Lung (tissue), 11 donors: ENCODE measurements at regions not wholly inside any gene's neighbourhood (a gene's known extent, or its start where the extent isn't known, plus 50 kb on each side); places are given as distances from the start of the nearest gene placed in this dataset.

Experiments used
- ATAC-seq: fragments of 200-7000 bp; cut with Tn5 transposase; one replicate; pipeline ENCODE4 v1.9.1; 2020; ENCODE audit warnings: moderate number of reproducible peaks; ENCODE audit not compliant: insufficient read depth, low FRiP score
- DNase-seq, 3 donors: peaks; one replicate each; pipeline ENCODE4 v3.0.0-alpha.2; 2013 to 2017
- H3K27ac ChIP-seq, 2 donors: one replicate each; pipeline ENCODE4 v1.5.1; 2013; ENCODE audit warnings: mild to moderate bottlenecking in 2 of 2, moderate library complexity in 2 of 2, control low read depth in 1 of 2, inconsistent platforms in 1 of 2, low read depth in 1 of 2, low read length in 1 of 2
- H3K27me3 ChIP-seq, 3 donors: one replicate each; pipeline ENCODE4 v1.5.1; 2013; ENCODE audit warnings: low read length in 2 of 3; ENCODE audit not compliant: control insufficient read depth in 3 of 3, insufficient read depth in 3 of 3
- H3K36me3 ChIP-seq, 4 donors: one replicate each; pipeline ENCODE4 v1.5.1; 2013; ENCODE audit warnings: low read length in 4 of 4, mild to moderate bottlenecking in 1 of 4, moderate library complexity in 1 of 4; ENCODE audit not compliant: control insufficient read depth in 4 of 4, insufficient read depth in 4 of 4
- H3K4me1 ChIP-seq, 5 donors: one replicate each; pipeline ENCODE4 v1.5.1; 2013; ENCODE audit warnings: low read length in 5 of 5, mild to moderate bottlenecking in 2 of 5, moderate library complexity in 1 of 5; ENCODE audit not compliant: control insufficient read depth in 5 of 5, insufficient read depth in 5 of 5
- H3K4me3 ChIP-seq: one replicate; pipeline ENCODE4 v1.5.1; 2013; ENCODE audit warnings: mild to moderate bottlenecking, control low read depth, moderate library complexity
- H3K9ac ChIP-seq, 2 donors: one replicate each; pipeline ENCODE4 v1.5.1; 2013; ENCODE audit warnings: low read length in 2 of 2, control low read depth in 1 of 2; ENCODE audit not compliant: insufficient read depth in 1 of 2
- H3K9me3 ChIP-seq, 4 donors: one replicate each; pipeline ENCODE4 v1.5.1; 2013; ENCODE audit warnings: low read length in 3 of 4, mild to moderate bottlenecking in 1 of 4, moderate library complexity in 1 of 4; ENCODE audit not compliant: control insufficient read depth in 4 of 4, insufficient read depth in 3 of 4
- CTCF ChIP-seq: IDR thresholded peaks from 2 replicates; pipeline ENCODE4 v1.5.1; 2012; ENCODE audit warnings: mild to moderate bottlenecking; ENCODE audit errors: control extremely low read depth, extremely low read depth
- WGBS, 2 donors: extraction: QIAGEN DNeasy Blood & Tissue Kit; methylation state at CpG; one replicate each; pipeline ENCODE4 v1.1.7; 2013; 5-methylcytosine and 5-hydroxymethylcytosine counted together
- donor health status: control.
- donor health status: control.
- donor health status: Bipolar disorder and iron deficiency.
- donor health status: healthy.
- donor health status: DM: yes; HTN: yes; CAD: no.

- no peaks in the 10 kb centered on the region for H3K27me3 ChIP-seq
- ATAC-seq (no peak), DNase-seq (no peak)
- peaks cover 0 to 2% (median 0%) of the 10 kb centered on the region in 4 donors for H3K9me3 ChIP-seq
- H3K36me3 ChIP-seq: no peaks in the 10 kb centered on the region
- no peaks in the 10 kb centered on the region for H3K4me1 ChIP-seq
- no peak for TF ChIP-seq CTCF
- 87 to 98% methylated on average over 5 of the region's 5 CpGs for WGBS, 2 donors
- H3K4me3 ChIP-seq: no peak overlapping the region
- no peak overlapping the region for H3K27ac ChIP-seq
- H3K9ac ChIP-seq: no peak overlapping the region
These were observed 286.3 kb downstream of the BCL11A start for GRCh38 chr2:60267122-60267521.

- no peak for DNase-seq
- WGBS, 2 donors: 78 to 91% methylated on average over 7 of the region's 7 CpGs
These were observed 291.3 kb downstream of the BCL11A start for GRCh38 chr2:60262178-60262577.

GRCh38 chr2:60260639-60261296 is 292.7 kb downstream of the BCL11A start:
- no peaks in the 10 kb centered on the region for H3K9me3 ChIP-seq
- H3K36me3 ChIP-seq: no peaks in the 10 kb centered on the region
- DNase-seq: no peak
- H3K9ac ChIP-seq: peak overlapping the region in 1 of 2 donors; percentile 13
- WGBS, 2 donors: 53 to 59% methylated on average over 13 of the region's 13 CpGs
- no peak overlapping the region for H3K4me3 ChIP-seq
- ATAC-seq: no peak
- H3K4me1 ChIP-seq: peaks cover 0 to 1% (median 0%) of the 10 kb centered on the region in 5 donors
- H3K27ac ChIP-seq: no peak overlapping the region
- H3K27me3 ChIP-seq: no peaks in the 10 kb centered on the region
- no peak for TF ChIP-seq CTCF

More at GRCh38 chr2:60262178-60262577, 291.3 kb downstream of the BCL11A start:
- H3K9me3 ChIP-seq: no peaks in the 10 kb centered on the region
- H3K4me1 ChIP-seq: peaks cover 0 to 1% (median 0%) of the 10 kb centered on the region in 5 donors
- H3K27ac ChIP-seq: no peak overlapping the region
- no peak overlapping the region for H3K9ac ChIP-seq
- no peak for ATAC-seq
- H3K27me3 ChIP-seq: no peaks in the 10 kb centered on the region
- no peak for TF ChIP-seq CTCF
- no peak overlapping the region for H3K4me3 ChIP-seq
- H3K36me3 ChIP-seq: no peaks in the 10 kb centered on the region

- no peak for DNase-seq
- Histone ChIP-seq H3K9me3 (no peaks in the 10 kb centered on the region), H3K4me3 (no peak overlapping the region), H3K9ac (no peak overlapping the region), H3K36me3 (no peaks in the 10 kb centered on the region), H3K4me1 (peaks cover 0 to 1% (median 0%) of the 10 kb centered on the region in 5 donors), H3K27me3 (no peaks in the 10 kb centered on the region), H3K27ac (no peak overlapping the region)
- ATAC-seq: no peak
- 93 to 100% methylated on average over 1 of the region's 1 CpG for WGBS, 2 donors
- TF ChIP-seq CTCF: no peak
These were observed 293.7 kb downstream of the BCL11A start for GRCh38 chr2:60259781-60260180.
